ENCODE measurements at regions not wholly inside any gene's neighbourhood (a gene's known extent, or its start where the extent isn't known, plus 50 kb on each side); places are given as distances from the start of the nearest gene placed in this dataset.

DNA sequence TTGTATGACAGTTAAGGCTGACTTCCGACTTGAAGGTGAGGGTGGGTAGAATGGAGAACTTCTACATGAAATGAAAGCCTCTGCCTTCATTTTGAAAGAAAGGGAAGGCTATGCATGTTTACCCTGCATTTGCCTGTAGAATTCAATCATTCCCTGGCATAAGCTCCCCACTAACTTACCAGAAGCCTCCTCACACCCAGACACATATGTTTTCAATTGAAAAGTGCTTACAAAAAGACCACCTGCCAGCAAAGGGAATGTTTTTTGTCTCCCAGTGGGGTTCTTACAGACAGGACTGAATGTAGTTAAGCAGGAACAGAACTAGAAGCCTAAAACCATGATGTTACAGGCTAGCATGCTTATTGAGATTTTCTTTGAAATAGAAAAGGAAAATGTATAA lies 392.1 kb upstream of the HSF2 start:
- Histone ChIP-seq H3K27me3 (no peaks in the 10 kb centered on the region), H3K9me3 (no peaks in the 10 kb centered on the region), H3K4me1 (peaks cover 0 to 19% (median 10%) of the 10 kb centered on the region in 12 donors), H3K36me3 (no peaks in the 10 kb centered on the region), H3K4me3 (no peak overlapping the region), H3K27ac (peak overlapping the region in 8 of 12 donors; percentile 25 to 88 (median 64))
- intact Hi-C loops (cut with DNase I), result loop anchor here in 1 of 10 donors (10.0 kb wide), 1 partner anchor 153 kb away; no protein-coding TSS in a partner anchor
- no peak for DNase-seq
- no peak for ATAC-seq
- 48 to 76% (median 59%) methylated on average over 1 of the region's 1 CpG for WGBS, 4 donors
- TF ChIP-seq, protein P1, sequence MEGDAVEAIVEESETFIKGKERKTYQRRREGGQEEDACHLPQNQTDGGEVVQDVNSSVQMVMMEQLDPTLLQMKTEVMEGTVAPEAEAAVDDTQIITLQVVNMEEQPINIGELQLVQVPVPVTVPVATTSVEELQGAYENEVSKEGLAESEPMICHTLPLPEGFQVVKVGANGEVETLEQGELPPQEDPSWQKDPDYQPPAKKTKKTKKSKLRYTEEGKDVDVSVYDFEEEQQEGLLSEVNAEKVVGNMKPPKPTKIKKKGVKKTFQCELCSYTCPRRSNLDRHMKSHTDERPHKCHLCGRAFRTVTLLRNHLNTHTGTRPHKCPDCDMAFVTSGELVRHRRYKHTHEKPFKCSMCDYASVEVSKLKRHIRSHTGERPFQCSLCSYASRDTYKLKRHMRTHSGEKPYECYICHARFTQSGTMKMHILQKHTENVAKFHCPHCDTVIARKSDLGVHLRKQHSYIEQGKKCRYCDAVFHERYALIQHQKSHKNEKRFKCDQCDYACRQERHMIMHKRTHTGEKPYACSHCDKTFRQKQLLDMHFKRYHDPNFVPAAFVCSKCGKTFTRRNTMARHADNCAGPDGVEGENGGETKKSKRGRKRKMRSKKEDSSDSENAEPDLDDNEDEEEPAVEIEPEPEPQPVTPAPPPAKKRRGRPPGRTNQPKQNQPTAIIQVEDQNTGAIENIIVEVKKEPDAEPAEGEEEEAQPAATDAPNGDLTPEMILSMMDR (IDR thresholded peaks at IDR 0.05), result no peak
- TF ChIP-seq POLR2A (IDR thresholded peaks at IDR 0.05), result no peak

DNA sequence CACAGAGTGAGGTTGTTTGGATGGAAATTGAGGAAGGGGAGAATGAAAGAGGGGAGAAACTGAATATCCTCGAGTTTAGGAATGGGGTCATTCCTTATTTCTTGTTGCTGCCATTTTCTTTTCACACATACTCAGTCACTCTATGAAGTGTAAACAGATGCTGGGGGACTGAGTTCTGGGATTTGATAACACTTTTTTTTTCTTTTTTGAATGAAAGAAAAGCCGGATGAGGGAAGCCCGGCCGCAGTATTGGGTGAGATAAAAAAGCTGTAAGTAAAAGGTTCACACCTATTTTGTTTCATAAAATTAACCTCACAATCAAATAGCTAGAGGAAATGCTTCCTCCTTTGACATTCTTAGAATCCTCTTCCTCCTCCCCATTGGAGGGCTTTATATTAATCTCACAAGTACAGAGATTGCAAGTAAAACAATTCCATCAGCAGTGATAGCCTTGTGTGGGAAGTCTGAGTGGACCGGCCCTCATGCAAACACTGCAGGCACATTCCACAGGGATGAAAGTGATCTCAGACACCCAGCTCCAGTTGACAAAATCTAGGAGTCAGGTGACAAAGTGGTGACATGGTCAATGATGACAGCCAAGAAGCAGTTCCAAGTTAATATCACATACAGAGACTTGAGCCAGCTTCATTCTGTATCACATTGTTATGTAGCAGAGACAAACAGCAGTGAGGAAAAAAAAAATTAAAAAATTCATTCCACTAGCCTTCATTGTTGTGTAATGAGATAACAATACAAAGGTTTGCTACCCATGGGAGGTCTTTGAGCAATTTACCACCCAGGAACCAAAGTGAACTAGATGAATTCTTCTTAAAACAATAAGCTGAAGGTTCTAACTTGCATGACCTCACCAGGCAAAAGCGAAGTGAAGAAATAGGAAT lies 391.1 kb upstream of the HSF2 start:
- peak overlapping the region; percentile 52 to 88 (median 66) for H3K27ac ChIP-seq
- H3K9me3 ChIP-seq, result no peaks in the 10 kb centered on the region
- TF ChIP-seq, protein P1 (IDR thresholded peaks at IDR 0.05), result no peak
- TF ChIP-seq POLR2A (IDR thresholded peaks at IDR 0.05), result no peak
- peak in 4 of 5 donors; percentile 59 to 68 (median 68) for DNase-seq
- H3K4me1 ChIP-seq, result peaks cover 0 to 19% (median 10%) of the 10 kb centered on the region in 12 donors
- intact Hi-C loops (cut with DNase I), result loop anchor here in 2 of 10 donors (1.0 to 10.0 kb wide), 3 partner anchors 120 to 154 kb away; no protein-coding TSS in a partner anchor
- no peak overlapping the region for H3K4me3 ChIP-seq
- no peaks in the 10 kb centered on the region for H3K36me3 ChIP-seq
- WGBS, 4 donors, result 12 to 22% (median 16%) methylated on average over 6 of the region's 6 CpGs
- ATAC-seq, result peak; percentile 96 to 99 (median 98)
- no peaks in the 10 kb centered on the region for H3K27me3 ChIP-seq

DNA sequence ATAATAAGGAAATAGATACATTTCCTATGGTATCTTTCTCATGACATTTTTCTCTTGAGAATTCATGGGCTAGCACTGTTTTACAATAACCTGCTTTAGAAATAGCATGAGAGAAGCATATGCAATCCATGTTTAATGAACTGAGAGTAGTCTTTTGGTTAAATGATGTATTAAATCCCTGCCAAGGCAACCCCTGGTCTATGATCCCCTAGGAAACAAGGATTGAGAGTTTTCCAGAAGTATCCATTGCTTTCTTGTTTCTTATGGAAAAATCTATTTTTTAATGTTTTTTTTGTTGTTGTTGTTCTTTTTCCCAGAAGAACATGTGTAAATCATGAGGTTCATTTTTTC lies 390.5 kb upstream of the HSF2 start:
- no peaks in the 10 kb centered on the region for H3K27me3 ChIP-seq
- no peaks in the 10 kb centered on the region for H3K36me3 ChIP-seq
- no peak overlapping the region for H3K4me3 ChIP-seq
- peaks cover 0 to 19% (median 10%) of the 10 kb centered on the region in 12 donors for H3K4me1 ChIP-seq
- peak overlapping the region; percentile 50 to 88 (median 66) for H3K27ac ChIP-seq
- TF ChIP-seq POLR2A (IDR thresholded peaks at IDR 0.05), result no peak
- TF ChIP-seq, protein P1 (IDR thresholded peaks at IDR 0.05), result no peak
- intact Hi-C loops (cut with DNase I), result loop anchor here in 2 of 10 donors (1.0 to 10.0 kb wide), 3 partner anchors 120 to 154 kb away; no protein-coding TSS in a partner anchor
- ATAC-seq (no peak), DNase-seq (no peak)
- no peaks in the 10 kb centered on the region for H3K9me3 ChIP-seq

DNA sequence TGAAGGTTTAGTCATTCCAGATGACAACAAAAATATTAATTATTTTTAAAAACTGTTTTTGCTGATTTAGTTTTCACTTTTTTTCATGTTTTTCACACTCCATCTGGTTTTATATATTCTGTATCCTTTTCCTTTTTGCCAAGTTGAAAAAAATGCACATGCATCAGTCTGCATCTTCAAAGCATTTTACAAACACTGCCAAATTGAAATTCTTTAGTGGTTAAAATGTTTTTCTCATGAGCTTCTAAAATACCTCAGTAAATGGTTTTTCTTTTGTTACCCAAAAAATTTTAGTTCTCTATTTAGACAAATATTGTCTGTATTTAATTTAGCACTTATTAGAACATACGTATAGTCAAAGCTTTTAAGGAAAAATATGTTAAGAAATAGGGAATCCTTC lies 386.9 kb upstream of the HSF2 start:
- Histone ChIP-seq H3K4me1 (peaks cover 0 to 16% (median 7%) of the 10 kb centered on the region in 12 donors), H3K27me3 (no peaks in the 10 kb centered on the region), H3K36me3 (no peaks in the 10 kb centered on the region), H3K27ac (no peak overlapping the region), H3K9me3 (peaks cover 0 to 3% (median 0%) of the 10 kb centered on the region in 12 donors), H3K4me3 (no peak overlapping the region)
- WGBS, 4 donors, result 94 to 97% (median 97%) methylated on average over 1 of the region's 1 CpG
- TF ChIP-seq, protein P1 (IDR thresholded peaks at IDR 0.05), result no peak
- no peak for TF ChIP-seq POLR2A (IDR thresholded peaks at IDR 0.05)
- intact Hi-C loops (cut with DNase I), result no loop called here
- ATAC-seq (no peak), DNase-seq (no peak)

All from heart left ventricle (tissue), 16 donors.